Trophoblast cell (in vitro differentiated cells and primary cell): ENCODE measurements at regions not wholly inside any gene's neighbourhood (a gene's known extent, or its start where the extent isn't known, plus 50 kb on each side); places are given as distances from the start of the nearest gene placed in this dataset.

Source experiments
- DNase-seq, 2 donors: peaks; one replicate each; pipeline ENCODE4 v3.0.0-alpha.2; 2016
- H2AFZ ChIP-seq: 2 replicates; pipeline ENCODE4 v1.6.1; 2013; ENCODE audit warnings: low read length, moderate library complexity, mild to moderate bottlenecking; ENCODE audit not compliant: insufficient read depth, poor library complexity
- H2AK5ac ChIP-seq: 2 replicates; pipeline ENCODE4 v1.6.1; 2013; ENCODE audit warnings: mild to moderate bottlenecking, low read length
- H2BK120ac ChIP-seq: 2 replicates; pipeline ENCODE4 v1.6.1; 2013; ENCODE audit warnings: low read length, mild to moderate bottlenecking, moderate library complexity; ENCODE audit not compliant: insufficient read depth, poor library complexity
- H2BK12ac ChIP-seq: 2 replicates; pipeline ENCODE4 v1.6.1; 2013; ENCODE audit warnings: mild to moderate bottlenecking, low read length, moderate library complexity
- H2BK5ac ChIP-seq: 2 replicates; pipeline ENCODE4 v1.6.1; 2013; ENCODE audit warnings: low read length, low read depth, moderate library complexity, mild to moderate bottlenecking; ENCODE audit not compliant: poor library complexity
- H3K14ac ChIP-seq: 2 replicates; pipeline ENCODE4 v1.6.1; 2013; ENCODE audit warnings: mild to moderate bottlenecking, low read length
- H3K18ac ChIP-seq: 2 replicates; pipeline ENCODE4 v1.6.1; 2013; ENCODE audit warnings: mild to moderate bottlenecking, low read length
- H3K23ac ChIP-seq: 2 replicates; pipeline ENCODE4 v1.6.1; 2013; ENCODE audit warnings: low read length
- H3K27ac ChIP-seq: 2 replicates; pipeline ENCODE4 v1.5.1; 2013; ENCODE audit warnings: low read depth, mild to moderate bottlenecking, inconsistent platforms, low read length, moderate library complexity
- H3K27me3 ChIP-seq: 2 replicates; pipeline ENCODE4 v1.6.1; 2013; ENCODE audit warnings: inconsistent platforms, mild to moderate bottlenecking, low read length, moderate library complexity; ENCODE audit not compliant: insufficient read depth
- H3K36me3 ChIP-seq, 2 experiments: 1 replicate in 1 of 2; 2 replicates in 1 of 2; pipeline ENCODE4 v1.6.1; 2013; ENCODE audit warnings: low read length in 2 of 2, mild to moderate bottlenecking in 2 of 2, moderate library complexity in 1 of 2; ENCODE audit not compliant: insufficient read depth in 2 of 2, control insufficient read depth in 1 of 2
- H3K4ac ChIP-seq: 2 replicates; pipeline ENCODE4 v1.6.1; 2013; ENCODE audit warnings: low read depth, mild to moderate bottlenecking, low read length, moderate library complexity
- H3K4me1 ChIP-seq, 2 experiments: 1 replicate in 1 of 2; 2 replicates in 1 of 2; pipeline ENCODE4 v1.6.1; 2013; ENCODE audit warnings: low read length in 2 of 2, mild to moderate bottlenecking in 2 of 2, moderate library complexity in 1 of 2; ENCODE audit not compliant: insufficient read depth in 2 of 2, control insufficient read depth in 1 of 2
- H3K4me2 ChIP-seq: 2 replicates; pipeline ENCODE4 v1.6.1; 2013; ENCODE audit warnings: inconsistent platforms, mild to moderate bottlenecking, low read length, moderate library complexity
- H3K4me3 ChIP-seq: 2 replicates; pipeline ENCODE4 v1.5.1; 2013; ENCODE audit warnings: mild to moderate bottlenecking, low read depth, low read length, inconsistent platforms
- H3K79me1 ChIP-seq: one replicate; pipeline ENCODE4 v1.6.1; 2013; ENCODE audit warnings: low read length
- H3K79me2 ChIP-seq: 2 replicates; pipeline ENCODE4 v1.6.1; 2013; ENCODE audit warnings: low read length, mild to moderate bottlenecking; ENCODE audit not compliant: control insufficient read depth, insufficient read depth, poor library complexity
- H3K9ac ChIP-seq: 2 replicates; pipeline ENCODE4 v1.6.1; 2013; ENCODE audit warnings: mild to moderate bottlenecking, low read length
- H3K9me3 ChIP-seq: 2 replicates; pipeline ENCODE4 v1.6.1; 2013; ENCODE audit warnings: low read depth, mild to moderate bottlenecking, control low read depth, inconsistent platforms, low read length; ENCODE audit not compliant: insufficient read depth
- H4K12ac ChIP-seq: 2 replicates; pipeline ENCODE4 v1.6.1; 2013; ENCODE audit warnings: low read depth, mild to moderate bottlenecking, low read length, moderate library complexity
- H4K8ac ChIP-seq: 2 replicates; pipeline ENCODE4 v1.6.1; 2013; ENCODE audit warnings: low read depth, mild to moderate bottlenecking, low read length, moderate library complexity
- H4K91ac ChIP-seq: one replicate; pipeline ENCODE4 v1.6.1; 2013; ENCODE audit warnings: low read depth, mild to moderate bottlenecking, low read length, moderate library complexity
- WGBS: extraction: QIAGEN DNeasy Blood & Tissue Kit; methylation state at CpG from one replicate; pipeline ENCODE4 v1.1.7; 2013; ENCODE audit warnings: missing lambda C conversion rate; ENCODE audit not compliant: insufficient read length, insufficient coverage; ENCODE audit errors: extremely low coverage; 5-methylcytosine and 5-hydroxymethylcytosine counted together

DNA sequence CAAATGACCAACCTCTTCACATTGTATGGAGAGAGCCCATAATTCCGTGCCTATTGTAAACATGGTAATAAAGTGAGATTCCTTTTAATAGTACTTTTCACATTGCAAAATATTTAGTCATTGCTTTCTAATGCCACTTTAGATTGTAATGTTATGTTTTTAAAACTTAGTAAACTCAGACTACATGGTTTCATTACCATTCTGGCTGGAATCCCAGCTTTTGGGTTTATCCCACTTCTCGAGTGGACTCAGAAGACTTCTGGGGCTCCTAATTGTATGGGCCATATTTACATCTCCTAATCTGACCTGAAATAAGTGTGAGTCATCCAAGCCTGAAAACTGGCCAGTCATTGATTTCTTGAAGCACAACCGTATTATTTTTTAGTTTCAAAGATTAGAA is 217.6 kb downstream of the CAAP1 start:
- H3K9ac ChIP-seq: no peak overlapping the region
- no peak overlapping the region for H3K4me2 ChIP-seq
- no peak overlapping the region for H4K8ac ChIP-seq
- no peaks in the 10 kb centered on the region for H3K36me3 ChIP-seq
- no peaks in the 10 kb centered on the region for H3K9me3 ChIP-seq
- no peak overlapping the region for H4K91ac ChIP-seq
- H2AFZ ChIP-seq: no peak overlapping the region
- H3K23ac ChIP-seq: no peak overlapping the region
- no CpG with 5 or more reads among the region's 3 CpGs for WGBS
- H3K27me3 ChIP-seq: no peaks in the 10 kb centered on the region
- H3K4me3 ChIP-seq: no peak overlapping the region
- H2BK12ac ChIP-seq: no peak overlapping the region
- H3K4me1 ChIP-seq: no peaks in the 10 kb centered on the region
- no peak overlapping the region for H2AK5ac ChIP-seq
- H2BK5ac ChIP-seq: no peak overlapping the region
- no peak overlapping the region for H3K4ac ChIP-seq
- H2BK120ac ChIP-seq: no peak overlapping the region
- H4K12ac ChIP-seq: no peak overlapping the region
- no peak overlapping the region for H3K14ac ChIP-seq
- H3K27ac ChIP-seq: no peak overlapping the region
- no peak for DNase-seq
- H3K18ac ChIP-seq: no peak overlapping the region
- H3K79me1 ChIP-seq: no peaks in the 10 kb centered on the region
- no peaks in the 10 kb centered on the region for H3K79me2 ChIP-seq

DNA sequence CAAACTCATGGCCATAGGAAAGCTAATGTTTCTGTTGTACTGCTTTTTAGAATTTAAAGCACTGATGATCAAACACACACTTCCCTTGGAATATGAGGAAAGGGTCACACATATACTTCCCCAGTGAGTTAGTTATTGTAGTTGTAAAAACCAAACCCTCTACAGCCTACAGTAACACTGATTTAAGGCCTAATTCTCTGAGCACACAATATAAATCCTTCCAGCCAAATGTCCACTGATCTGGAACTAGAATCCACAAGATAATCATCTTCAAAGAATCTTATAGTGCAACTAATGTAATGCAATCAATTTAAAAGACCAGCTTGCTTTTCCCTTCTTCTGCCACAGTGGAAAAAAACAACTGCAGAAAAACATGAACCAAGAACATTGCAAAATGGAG is 219.3 kb downstream of the CAAP1 start:
- Histone ChIP-seq H2AFZ (no peak overlapping the region), H2BK120ac (no peak overlapping the region), H4K91ac (no peak overlapping the region), H3K27ac (no peak overlapping the region), H3K14ac (no peak overlapping the region), H3K27me3 (no peaks in the 10 kb centered on the region), H2BK5ac (no peak overlapping the region), H2BK12ac (no peak overlapping the region), H3K4me3 (no peak overlapping the region), H3K36me3 (no peaks in the 10 kb centered on the region), H3K4ac (no peak overlapping the region), H3K23ac (no peak overlapping the region), H3K9ac (no peak overlapping the region), H3K79me2 (no peaks in the 10 kb centered on the region), H3K18ac (no peak overlapping the region), H4K12ac (no peak overlapping the region), H3K79me1 (no peaks in the 10 kb centered on the region), H3K9me3 (no peaks in the 10 kb centered on the region), H3K4me1 (no peaks in the 10 kb centered on the region), H2AK5ac (no peak overlapping the region), H3K4me2 (no peak overlapping the region), H4K8ac (no peak overlapping the region)
- no peak for DNase-seq

GRCh38 chr9:26669701-26670670 is 222.6 kb downstream of the CAAP1 start:
- WGBS: no CpG with 5 or more reads among the region's 5 CpGs
- H3K4me3 ChIP-seq: no peak overlapping the region
- H3K23ac ChIP-seq: no peak overlapping the region

DNA sequence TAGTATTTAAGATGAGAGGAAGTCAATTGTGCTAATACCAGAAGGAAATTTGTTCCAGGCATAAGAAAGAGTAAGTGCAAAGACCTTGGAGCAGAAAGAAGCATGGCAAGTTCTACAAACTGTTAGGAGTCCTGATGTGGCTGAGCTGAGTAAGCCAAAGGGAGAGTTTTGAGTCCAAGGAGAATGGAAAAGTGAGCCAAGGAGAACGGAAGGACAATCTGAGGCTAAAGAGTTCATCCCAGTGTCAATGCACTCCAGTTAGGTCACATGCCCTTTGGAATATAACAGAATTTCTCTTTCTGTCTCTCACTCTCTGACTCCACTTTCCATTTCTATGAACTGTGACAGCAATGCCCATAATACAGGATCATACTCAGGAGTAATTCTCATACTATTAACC is 224.7 kb downstream of the CAAP1 start:
- H3K4me3 ChIP-seq: no peak overlapping the region
- H3K23ac ChIP-seq: no peak overlapping the region
- no peaks in the 10 kb centered on the region for H3K79me2 ChIP-seq
- DNase-seq: no peak
- H3K9me3 ChIP-seq: no peaks in the 10 kb centered on the region
- no peak overlapping the region for H3K27ac ChIP-seq
- no peak overlapping the region for H4K12ac ChIP-seq
- H4K91ac ChIP-seq: no peak overlapping the region
- WGBS: no CpG with 5 or more reads among the region's 1 CpG
- H2AFZ ChIP-seq: no peak overlapping the region
- H3K18ac ChIP-seq: no peak overlapping the region
- no peak overlapping the region for H2BK120ac ChIP-seq
- no peak overlapping the region for H2BK12ac ChIP-seq
- no peak overlapping the region for H2BK5ac ChIP-seq
- no peak overlapping the region for H2AK5ac ChIP-seq
- no peak overlapping the region for H3K4ac ChIP-seq
- no peak overlapping the region for H3K9ac ChIP-seq
- no peaks in the 10 kb centered on the region for H3K36me3 ChIP-seq
- H3K79me1 ChIP-seq: no peaks in the 10 kb centered on the region
- no peaks in the 10 kb centered on the region for H3K27me3 ChIP-seq
- no peak overlapping the region for H3K14ac ChIP-seq
- no peak overlapping the region for H4K8ac ChIP-seq
- no peak overlapping the region for H3K4me2 ChIP-seq
- no peaks in the 10 kb centered on the region for H3K4me1 ChIP-seq

More at GRCh38 chr9:26669701-26670670, 222.6 kb downstream of the CAAP1 start:
- Histone ChIP-seq H2BK5ac (no peak overlapping the region), H3K79me2 (no peaks in the 10 kb centered on the region), H3K4ac (no peak overlapping the region), H3K4me2 (no peak overlapping the region), H3K27ac (no peak overlapping the region), H3K9ac (no peak overlapping the region), H4K8ac (no peak overlapping the region), H3K79me1 (no peaks in the 10 kb centered on the region), H3K27me3 (no peaks in the 10 kb centered on the region), H3K14ac (no peak overlapping the region), H2AFZ (no peak overlapping the region), H2BK12ac (no peak overlapping the region), H4K12ac (no peak overlapping the region), H4K91ac (no peak overlapping the region), H3K36me3 (no peaks in the 10 kb centered on the region), H3K4me1 (no peaks in the 10 kb centered on the region), H3K9me3 (no peaks in the 10 kb centered on the region), H3K18ac (no peak overlapping the region), H2AK5ac (no peak overlapping the region), H2BK120ac (no peak overlapping the region)
- DNase-seq: no peak
